ENCODE measurements at regions not wholly inside any gene's neighbourhood (a gene's known extent, or its start where the extent isn't known, plus 50 kb on each side); places are given as distances from the start of the nearest gene placed in this dataset.

DNA sequence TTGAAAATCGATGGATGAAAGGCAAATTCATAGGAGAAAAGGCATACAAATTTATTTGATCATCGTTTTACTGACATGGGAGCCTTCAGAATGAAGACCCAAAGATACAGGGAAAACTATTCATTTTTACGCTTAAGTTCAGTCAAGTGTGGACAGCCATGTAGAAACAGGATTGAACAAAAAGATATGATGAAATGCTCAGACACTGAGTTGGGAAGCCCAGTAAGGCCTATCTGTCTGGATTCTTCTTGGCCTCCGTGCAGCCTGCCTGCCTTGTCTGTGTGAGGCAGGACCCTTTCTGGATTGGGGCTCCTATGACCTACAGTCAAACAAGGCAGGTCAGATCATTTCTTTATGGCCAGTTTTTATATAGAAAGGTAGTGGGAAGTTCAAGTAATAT, 203.8 kb upstream of the MYL2 start:
- TF ChIP-seq POLR2A (IDR thresholded peaks at IDR 0.05) = no peak
- TF ChIP-seq, protein P1, sequence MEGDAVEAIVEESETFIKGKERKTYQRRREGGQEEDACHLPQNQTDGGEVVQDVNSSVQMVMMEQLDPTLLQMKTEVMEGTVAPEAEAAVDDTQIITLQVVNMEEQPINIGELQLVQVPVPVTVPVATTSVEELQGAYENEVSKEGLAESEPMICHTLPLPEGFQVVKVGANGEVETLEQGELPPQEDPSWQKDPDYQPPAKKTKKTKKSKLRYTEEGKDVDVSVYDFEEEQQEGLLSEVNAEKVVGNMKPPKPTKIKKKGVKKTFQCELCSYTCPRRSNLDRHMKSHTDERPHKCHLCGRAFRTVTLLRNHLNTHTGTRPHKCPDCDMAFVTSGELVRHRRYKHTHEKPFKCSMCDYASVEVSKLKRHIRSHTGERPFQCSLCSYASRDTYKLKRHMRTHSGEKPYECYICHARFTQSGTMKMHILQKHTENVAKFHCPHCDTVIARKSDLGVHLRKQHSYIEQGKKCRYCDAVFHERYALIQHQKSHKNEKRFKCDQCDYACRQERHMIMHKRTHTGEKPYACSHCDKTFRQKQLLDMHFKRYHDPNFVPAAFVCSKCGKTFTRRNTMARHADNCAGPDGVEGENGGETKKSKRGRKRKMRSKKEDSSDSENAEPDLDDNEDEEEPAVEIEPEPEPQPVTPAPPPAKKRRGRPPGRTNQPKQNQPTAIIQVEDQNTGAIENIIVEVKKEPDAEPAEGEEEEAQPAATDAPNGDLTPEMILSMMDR (IDR thresholded peaks at IDR 0.05) = no peak

Measured in transverse colon (tissue), 3 donors.